ENCODE measurements at regions not wholly inside any gene's neighbourhood (a gene's known extent, or its start where the extent isn't known, plus 50 kb on each side); places are given as distances from the start of the nearest gene placed in this dataset.

DNA sequence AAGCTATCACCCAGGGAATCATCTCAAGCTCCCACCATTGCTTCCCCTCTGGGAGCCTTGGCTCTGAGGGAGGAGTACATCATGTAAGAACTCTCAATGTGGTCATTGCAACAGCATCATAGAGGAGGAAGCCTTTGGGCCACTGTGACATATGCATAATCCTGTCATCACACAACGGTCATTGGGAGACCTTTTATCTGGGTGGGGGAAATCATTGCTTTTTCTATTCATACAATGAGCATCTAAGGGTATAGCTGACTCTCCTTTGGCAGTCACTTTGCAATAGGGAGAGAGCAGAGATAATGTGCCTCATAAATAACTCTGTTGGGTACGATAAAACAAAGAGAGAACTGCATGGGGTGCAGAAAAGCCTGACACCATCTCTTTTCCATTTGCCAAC, 155.2 kb upstream of the KCNIP4 start:
- Mint-ChIP-seq H3K27me3 (ENCODE audit: low read depth) (no peaks in the 10 kb centered on the region), H3K36me3 (ENCODE audit: insufficient read depth) (no peaks in the 10 kb centered on the region), H3K4me1 (ENCODE audit: low read depth) (no peaks in the 10 kb centered on the region), H3K9me3 (peaks cover 6% of the 10 kb centered on the region), H3K4me3 (no peak overlapping the region)
- no peak for ATAC-seq
- no peak for DNase-seq

DNA sequence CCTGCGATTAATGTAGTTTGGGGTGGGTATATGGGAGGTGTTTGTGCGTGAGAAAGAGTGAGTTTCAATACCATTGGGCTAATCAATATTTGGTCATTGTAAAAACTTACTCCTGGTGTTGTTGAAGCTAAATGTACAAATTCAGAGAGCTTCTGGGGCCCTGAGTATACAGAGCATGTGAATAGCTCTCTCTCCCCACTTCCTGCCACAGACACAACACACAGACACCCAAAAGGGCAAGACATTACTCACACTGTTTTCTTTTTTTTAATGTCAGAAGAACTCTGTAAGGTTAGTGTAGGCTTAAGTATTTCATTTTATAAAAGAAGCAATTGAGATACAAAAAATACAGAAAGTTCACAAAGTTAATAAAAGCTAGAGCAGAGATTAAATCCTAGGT, 151.3 kb upstream of the KCNIP4 start:
- no peaks in the 10 kb centered on the region for H3K36me3 Mint-ChIP-seq (ENCODE audit: insufficient read depth)
- DNase-seq = no peak
- H3K4me3 Mint-ChIP-seq = no peak overlapping the region
- peak; percentile 38 to 55 for ATAC-seq
- H3K9me3 Mint-ChIP-seq = no peaks in the 10 kb centered on the region
- H3K4me1 Mint-ChIP-seq (ENCODE audit: low read depth) = no peaks in the 10 kb centered on the region
- no peaks in the 10 kb centered on the region for H3K27me3 Mint-ChIP-seq (ENCODE audit: low read depth)

DNA sequence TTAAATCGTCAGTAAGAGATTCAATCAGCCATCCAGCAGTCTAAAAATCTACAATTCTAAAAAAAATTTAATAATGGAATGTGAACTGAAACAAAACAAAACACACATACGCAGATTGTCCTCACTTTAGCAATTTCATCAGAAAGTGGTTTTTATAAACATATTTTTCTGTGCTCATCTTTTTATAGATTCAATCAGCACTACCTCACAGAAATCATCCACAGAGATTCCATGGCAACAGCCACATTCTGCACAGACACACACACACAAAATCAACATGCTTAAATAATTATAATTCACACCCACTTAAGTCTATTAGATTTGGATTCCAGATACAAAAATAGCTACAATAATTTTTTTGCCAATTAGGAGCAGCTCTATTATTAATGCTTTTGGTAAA, 149.0 kb upstream of the KCNIP4 start:
- H3K4me1 Mint-ChIP-seq (ENCODE audit: low read depth) = no peaks in the 10 kb centered on the region
- H3K36me3 Mint-ChIP-seq (ENCODE audit: insufficient read depth) = no peaks in the 10 kb centered on the region
- no peak overlapping the region for H3K4me3 Mint-ChIP-seq
- no peak for ATAC-seq
- no peaks in the 10 kb centered on the region for H3K27me3 Mint-ChIP-seq (ENCODE audit: low read depth)
- DNase-seq = no peak
- no peaks in the 10 kb centered on the region for H3K9me3 Mint-ChIP-seq

DNA sequence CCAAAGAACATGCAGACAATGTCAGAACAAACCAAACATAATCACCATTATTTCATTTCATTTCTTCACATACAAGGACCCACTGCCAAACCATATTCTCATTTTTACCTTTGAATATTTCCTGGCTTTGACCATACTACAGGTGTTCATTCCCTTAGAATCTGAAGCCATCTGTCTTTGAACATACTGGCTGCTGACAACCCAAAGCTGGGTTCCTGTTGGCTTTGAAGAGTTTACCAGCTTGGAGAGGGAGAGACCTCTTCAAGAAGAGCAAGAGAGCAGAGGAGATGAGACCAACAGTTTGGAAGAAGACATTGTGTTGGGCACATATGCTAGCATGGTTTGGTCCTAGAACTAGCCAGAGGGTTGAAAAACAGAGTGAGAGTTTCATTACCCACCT, 145.6 kb upstream of the KCNIP4 start:
- no peaks in the 10 kb centered on the region for H3K9me3 Mint-ChIP-seq
- no peaks in the 10 kb centered on the region for H3K36me3 Mint-ChIP-seq (ENCODE audit: insufficient read depth)
- DNase-seq (no peak), ATAC-seq (no peak)
- no peaks in the 10 kb centered on the region for H3K4me1 Mint-ChIP-seq (ENCODE audit: low read depth)
- no peaks in the 10 kb centered on the region for H3K27me3 Mint-ChIP-seq (ENCODE audit: low read depth)
- no peak overlapping the region for H3K4me3 Mint-ChIP-seq

DNA sequence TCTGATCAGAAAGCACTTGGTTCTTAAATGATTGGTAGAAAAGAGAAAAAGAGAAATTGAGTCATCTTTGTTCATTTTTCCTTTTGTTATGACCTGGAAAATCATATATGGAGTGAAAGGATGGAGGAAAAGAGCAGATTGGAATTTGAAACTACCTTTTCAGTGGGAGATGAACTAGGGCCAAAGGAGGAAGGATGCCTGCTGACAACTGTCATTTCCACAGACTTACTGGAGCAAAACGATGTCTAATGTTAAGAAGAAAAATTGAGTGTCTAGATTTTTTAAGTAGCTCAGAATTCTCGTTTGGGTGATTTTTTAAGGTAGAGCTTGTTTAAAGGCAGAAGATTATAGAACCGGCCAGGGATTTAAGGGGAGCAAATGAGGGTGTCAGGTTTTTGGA, 144.6 kb upstream of the KCNIP4 start:
- no peaks in the 10 kb centered on the region for H3K9me3 Mint-ChIP-seq
- H3K4me3 Mint-ChIP-seq = no peak overlapping the region
- no peaks in the 10 kb centered on the region for H3K4me1 Mint-ChIP-seq (ENCODE audit: low read depth)
- no peaks in the 10 kb centered on the region for H3K27me3 Mint-ChIP-seq (ENCODE audit: low read depth)
- ATAC-seq (no peak), DNase-seq (no peak)
- H3K36me3 Mint-ChIP-seq (ENCODE audit: insufficient read depth) = no peaks in the 10 kb centered on the region

DNA sequence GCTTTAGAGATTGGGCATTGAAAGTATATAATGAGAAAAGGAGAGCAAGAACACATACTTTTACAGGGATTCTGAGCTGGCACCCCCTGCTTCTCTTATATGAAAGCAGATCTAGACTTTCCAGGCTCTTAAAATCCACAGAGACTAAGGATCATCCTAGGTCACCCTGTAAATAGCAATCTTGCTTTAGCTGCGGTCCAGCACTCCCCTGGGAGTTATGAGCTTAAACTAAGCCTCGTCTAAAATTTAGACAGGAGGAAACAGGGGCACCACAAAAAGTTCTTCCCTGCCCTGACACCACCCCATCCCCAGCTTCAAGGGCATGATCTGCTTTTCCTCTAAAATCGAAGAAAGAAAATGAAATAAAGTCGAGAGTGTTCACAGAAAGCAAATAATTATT, 143.3 kb upstream of the KCNIP4 start:
- Mint-ChIP-seq H3K27me3 (ENCODE audit: low read depth) (no peaks in the 10 kb centered on the region), H3K4me1 (ENCODE audit: low read depth) (no peaks in the 10 kb centered on the region), H3K36me3 (ENCODE audit: insufficient read depth) (no peaks in the 10 kb centered on the region), H3K9me3 (no peaks in the 10 kb centered on the region), H3K4me3 (no peak overlapping the region)
- DNase-seq = no peak
- ATAC-seq = no peak

DNA sequence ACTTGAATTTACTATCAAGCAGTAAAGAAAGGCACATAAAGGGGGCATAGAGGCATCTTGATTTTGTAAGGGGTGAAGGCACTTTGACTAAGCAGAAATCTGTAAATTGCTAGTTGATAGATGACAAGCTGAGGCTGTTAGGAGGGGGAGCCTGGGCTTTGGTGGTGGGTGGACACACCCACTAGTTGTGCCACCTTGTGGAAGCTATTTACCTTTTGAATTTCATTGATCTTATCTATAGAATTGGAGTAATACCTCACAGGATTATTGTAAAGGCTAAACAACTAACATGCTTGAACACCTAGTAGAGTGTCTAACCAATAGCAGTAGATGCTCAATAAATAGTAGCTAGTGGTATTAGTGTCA, 142.8 kb upstream of the KCNIP4 start:
- no peaks in the 10 kb centered on the region for H3K36me3 Mint-ChIP-seq (ENCODE audit: insufficient read depth)
- ATAC-seq (no peak), DNase-seq (no peak)
- H3K4me3 Mint-ChIP-seq = no peak overlapping the region
- no peaks in the 10 kb centered on the region for H3K4me1 Mint-ChIP-seq (ENCODE audit: low read depth)
- peaks cover 3% of the 10 kb centered on the region for H3K9me3 Mint-ChIP-seq
- H3K27me3 Mint-ChIP-seq (ENCODE audit: low read depth) = no peaks in the 10 kb centered on the region

DNA sequence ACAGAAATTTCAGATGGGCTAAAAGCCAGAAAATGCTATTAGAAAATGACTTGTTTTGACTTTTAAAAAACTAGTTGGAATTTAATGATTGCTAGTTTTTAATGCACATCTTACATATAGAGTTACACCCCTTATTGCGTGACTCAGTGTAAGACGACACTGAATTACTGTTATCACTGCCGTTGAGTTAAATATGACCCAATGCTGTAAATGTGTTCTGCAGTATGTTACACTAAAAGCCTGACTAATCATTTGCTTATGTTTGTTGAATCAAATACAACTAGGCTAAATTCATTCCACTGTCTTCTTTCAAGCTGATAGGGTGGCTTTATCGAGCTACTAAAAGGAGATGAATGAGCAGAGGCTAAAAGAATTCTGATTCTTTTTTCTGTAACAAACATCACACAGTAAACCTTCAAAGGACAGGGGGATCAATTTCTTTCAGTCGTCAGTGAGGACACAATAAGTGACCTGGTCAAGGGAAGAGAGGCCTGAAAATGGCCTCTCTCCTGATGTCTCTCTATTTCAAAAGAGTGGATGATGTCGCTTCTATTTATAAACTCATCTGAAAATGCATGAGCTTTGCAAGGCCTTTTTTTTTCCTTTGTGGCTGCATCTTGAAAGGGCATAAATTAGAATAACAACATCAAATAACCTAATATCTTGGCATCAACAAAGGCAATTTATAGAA, 142.2 kb upstream of the KCNIP4 start:
- no peaks in the 10 kb centered on the region for H3K27me3 Mint-ChIP-seq (ENCODE audit: low read depth)
- H3K4me3 Mint-ChIP-seq = no peak overlapping the region
- H3K4me1 Mint-ChIP-seq (ENCODE audit: low read depth) = no peaks in the 10 kb centered on the region
- no peaks in the 10 kb centered on the region for H3K36me3 Mint-ChIP-seq (ENCODE audit: insufficient read depth)
- ATAC-seq (no peak), DNase-seq (no peak)
- H3K9me3 Mint-ChIP-seq = peaks cover 8% of the 10 kb centered on the region

DNA sequence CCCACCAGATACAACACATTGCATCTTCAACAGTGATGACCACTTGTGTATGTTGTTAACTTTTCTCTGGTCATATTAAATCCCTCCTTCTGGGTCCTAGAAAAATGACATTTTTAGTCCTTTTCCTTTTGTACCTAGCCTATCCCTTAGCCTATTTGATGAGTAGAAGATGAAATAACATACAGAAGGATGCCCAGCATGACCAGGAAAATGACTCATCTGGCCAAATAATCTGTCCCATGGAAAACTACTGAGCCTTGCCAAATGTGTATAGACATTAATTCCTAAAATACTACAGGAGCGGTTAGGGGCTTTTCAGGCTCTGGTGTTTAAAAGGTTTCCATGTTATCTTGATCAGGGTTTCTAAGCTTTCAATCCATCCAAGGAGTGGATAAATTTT, 129.0 kb upstream of the KCNIP4 start:
- no peak for DNase-seq
- H3K4me1 Mint-ChIP-seq (ENCODE audit: low read depth) = no peaks in the 10 kb centered on the region
- H3K27me3 Mint-ChIP-seq (ENCODE audit: low read depth) = no peaks in the 10 kb centered on the region
- H3K9me3 Mint-ChIP-seq = peaks cover 49% of the 10 kb centered on the region
- no peak overlapping the region for H3K4me3 Mint-ChIP-seq
- no peak for ATAC-seq
- H3K36me3 Mint-ChIP-seq (ENCODE audit: insufficient read depth) = no peaks in the 10 kb centered on the region

DNA sequence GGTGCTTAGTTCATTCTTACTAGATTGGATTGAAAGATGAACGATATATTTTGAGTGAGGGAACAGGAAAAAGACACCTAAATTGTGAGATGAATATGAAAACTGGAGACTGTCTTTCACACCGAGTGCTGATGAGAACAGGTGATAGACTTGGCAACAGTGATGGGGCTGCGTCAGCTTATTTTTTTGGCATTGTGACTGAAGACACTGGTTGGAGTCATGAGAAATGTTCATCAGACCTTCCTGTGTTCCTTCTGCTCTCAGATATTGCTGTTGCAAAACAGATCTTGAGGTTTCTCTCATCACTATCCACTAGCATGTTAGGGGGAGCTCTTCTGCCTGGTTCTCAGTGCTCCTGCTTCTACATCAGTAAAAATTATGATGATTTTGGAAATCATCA, 124.2 kb upstream of the KCNIP4 start:
- Mint-ChIP-seq H3K36me3 (ENCODE audit: insufficient read depth) (no peaks in the 10 kb centered on the region), H3K4me3 (no peak overlapping the region), H3K27me3 (ENCODE audit: low read depth) (no peaks in the 10 kb centered on the region), H3K9me3 (peaks cover 47% of the 10 kb centered on the region), H3K4me1 (ENCODE audit: low read depth) (no peaks in the 10 kb centered on the region)
- no peak for DNase-seq
- ATAC-seq = peak in 1 of 2 donors; percentile 14

DNA sequence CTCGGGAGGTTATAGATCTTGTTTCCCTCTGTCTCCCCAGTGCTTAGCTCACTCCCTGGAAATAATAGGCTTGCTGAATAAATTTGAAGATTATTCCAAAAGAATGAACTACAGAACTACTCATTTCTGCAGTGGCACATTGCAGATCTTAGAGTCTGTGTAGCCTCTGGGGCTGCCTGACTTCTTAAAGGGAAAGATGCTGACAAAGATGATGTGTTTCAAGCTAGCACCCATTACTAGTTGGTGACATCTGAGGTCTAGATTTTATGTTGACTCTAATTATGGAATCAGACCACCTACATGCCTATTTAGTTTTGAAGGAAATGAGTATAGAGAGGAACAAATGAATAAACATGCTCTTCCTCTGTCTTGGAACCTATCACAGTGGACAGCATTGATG, 123.7 kb upstream of the KCNIP4 start:
- Mint-ChIP-seq H3K27me3 (ENCODE audit: low read depth) (no peaks in the 10 kb centered on the region), H3K36me3 (ENCODE audit: insufficient read depth) (no peaks in the 10 kb centered on the region), H3K9me3 (peaks cover 43% of the 10 kb centered on the region), H3K4me1 (ENCODE audit: low read depth) (no peaks in the 10 kb centered on the region), H3K4me3 (no peak overlapping the region)
- DNase-seq = no peak
- ATAC-seq = peak; percentile 23 to 50

DNA sequence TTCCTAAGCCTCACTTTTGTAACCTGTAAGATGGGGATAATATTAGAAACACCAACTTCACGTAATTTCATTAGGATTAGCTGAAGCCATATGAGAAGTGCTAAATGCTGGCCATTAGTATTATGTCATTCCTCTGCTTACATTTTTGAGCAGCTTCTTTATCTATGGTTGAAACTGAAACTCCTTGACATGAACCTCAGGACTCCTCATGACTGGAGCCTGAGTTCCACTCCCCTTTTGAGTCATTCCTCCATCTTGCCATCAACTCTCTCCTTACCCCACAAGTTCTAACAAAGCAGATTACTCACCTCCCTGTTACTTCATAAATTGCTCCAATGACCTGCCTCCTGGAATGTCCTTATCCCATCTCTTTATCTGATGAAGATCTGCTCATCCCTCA, 123.2 kb upstream of the KCNIP4 start:
- H3K27me3 Mint-ChIP-seq (ENCODE audit: low read depth) = no peaks in the 10 kb centered on the region
- no peak for DNase-seq
- peak in 1 of 2 donors; percentile 63 for ATAC-seq
- H3K9me3 Mint-ChIP-seq = peaks cover 42% of the 10 kb centered on the region
- no peaks in the 10 kb centered on the region for H3K4me1 Mint-ChIP-seq (ENCODE audit: low read depth)
- no peak overlapping the region for H3K4me3 Mint-ChIP-seq
- H3K36me3 Mint-ChIP-seq (ENCODE audit: insufficient read depth) = no peaks in the 10 kb centered on the region

DNA sequence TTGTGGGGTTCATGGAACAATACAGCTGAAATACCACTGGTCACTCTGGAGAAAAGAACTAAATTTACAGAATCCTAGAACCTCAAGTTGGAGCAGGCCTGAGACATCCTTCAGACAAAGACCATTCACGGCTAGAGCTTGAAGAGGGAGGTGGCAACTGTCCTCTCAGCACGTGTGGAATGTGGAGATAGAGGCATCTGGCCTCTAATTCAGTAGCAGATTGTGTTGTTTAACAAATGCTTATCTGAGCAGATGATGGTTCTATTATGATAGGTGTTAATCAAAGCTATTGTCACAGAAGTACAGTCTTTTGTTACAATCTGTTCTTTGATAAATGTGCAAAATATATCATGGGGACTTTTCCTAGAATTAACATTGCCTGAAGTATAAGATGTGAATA, 121.7 kb upstream of the KCNIP4 start:
- no peaks in the 10 kb centered on the region for H3K27me3 Mint-ChIP-seq (ENCODE audit: low read depth)
- no peak for ATAC-seq

DNA sequence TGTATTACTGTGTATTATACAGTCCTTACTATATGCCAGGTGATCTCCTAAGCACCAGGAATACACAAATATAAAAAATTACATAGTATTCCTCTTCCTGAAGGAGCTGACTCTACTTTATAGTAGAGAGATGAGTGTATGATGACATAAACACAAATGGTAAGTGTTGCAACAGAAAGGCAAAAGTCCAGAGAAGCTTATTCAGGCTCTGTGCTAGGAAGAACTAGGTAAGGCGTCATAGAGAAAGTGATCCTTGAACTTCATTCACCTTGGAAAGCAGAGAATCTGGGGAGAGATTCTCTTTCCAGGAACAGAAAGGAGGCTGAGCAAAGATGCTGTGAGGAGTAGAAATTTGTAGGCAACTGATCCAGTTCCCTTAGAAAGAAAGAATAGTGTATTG, 115.0 kb upstream of the KCNIP4 start:
- DNase-seq = no peak
- no peaks in the 10 kb centered on the region for H3K36me3 Mint-ChIP-seq (ENCODE audit: insufficient read depth)
- H3K4me1 Mint-ChIP-seq (ENCODE audit: low read depth) = no peaks in the 10 kb centered on the region
- ATAC-seq = no peak
- H3K27me3 Mint-ChIP-seq (ENCODE audit: low read depth) = no peaks in the 10 kb centered on the region
- H3K9me3 Mint-ChIP-seq = peaks cover 16% of the 10 kb centered on the region
- H3K4me3 Mint-ChIP-seq = no peak overlapping the region

More for the DNA sequence above, 121.7 kb upstream of the KCNIP4 start:
- Mint-ChIP-seq H3K36me3 (ENCODE audit: insufficient read depth) (no peaks in the 10 kb centered on the region), H3K9me3 (peaks cover 36% of the 10 kb centered on the region), H3K4me1 (ENCODE audit: low read depth) (no peaks in the 10 kb centered on the region), H3K4me3 (no peak overlapping the region)
- no peak for DNase-seq

DNA sequence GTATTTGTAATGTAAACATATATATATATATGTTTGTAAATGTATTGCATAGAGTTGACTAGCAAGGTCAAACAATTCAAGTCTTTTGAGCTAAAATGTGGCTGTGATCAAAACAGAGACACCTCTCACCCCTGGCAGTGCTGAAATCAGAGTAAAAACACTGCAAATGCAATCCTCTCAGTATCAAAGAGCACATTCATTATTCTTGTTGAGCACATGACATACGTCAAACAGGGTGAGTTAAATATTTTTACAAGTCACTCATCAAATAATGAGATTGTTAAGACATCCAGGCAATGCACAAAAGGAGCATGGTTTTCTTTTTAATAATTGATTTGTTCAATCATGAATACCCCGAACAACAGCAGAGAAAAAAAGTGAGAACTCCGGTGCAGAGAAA, 114.1 kb upstream of the KCNIP4 start:
- Mint-ChIP-seq H3K9me3 (peaks cover 19% of the 10 kb centered on the region), H3K27me3 (ENCODE audit: low read depth) (no peaks in the 10 kb centered on the region), H3K4me1 (ENCODE audit: low read depth) (no peaks in the 10 kb centered on the region), H3K4me3 (no peak overlapping the region), H3K36me3 (ENCODE audit: insufficient read depth) (no peaks in the 10 kb centered on the region)
- DNase-seq (no peak), ATAC-seq (no peak)

DNA sequence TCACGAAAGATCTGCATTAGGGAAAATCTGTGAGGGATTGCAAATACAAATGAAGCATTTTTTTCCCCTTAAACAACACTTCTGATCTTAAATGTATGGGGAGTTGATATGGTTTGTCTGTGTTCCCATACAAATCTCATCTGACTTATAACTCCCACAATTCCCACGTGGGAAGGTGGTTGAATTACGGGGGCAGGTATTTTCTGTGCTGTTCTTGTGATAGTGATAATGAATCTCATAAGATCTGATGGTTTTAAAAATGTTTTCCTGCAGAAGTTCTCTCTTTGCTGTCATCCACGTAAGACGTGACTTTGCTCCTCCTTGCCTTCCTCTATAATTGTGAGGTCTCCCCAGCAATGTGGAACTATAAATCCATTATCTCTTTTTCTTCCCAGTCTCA, 107.4 kb upstream of the KCNIP4 start:
- Mint-ChIP-seq H3K36me3 (ENCODE audit: insufficient read depth) (no peaks in the 10 kb centered on the region), H3K27me3 (ENCODE audit: low read depth) (no peaks in the 10 kb centered on the region), H3K9me3 (peaks cover 15% of the 10 kb centered on the region), H3K4me3 (no peak overlapping the region), H3K4me1 (ENCODE audit: low read depth) (no peaks in the 10 kb centered on the region)
- DNase-seq = no peak
- ATAC-seq = no peak
